H1 (cell line): ENCODE measurements at regions not wholly inside any gene's neighbourhood (a gene's known extent, or its start where the extent isn't known, plus 50 kb on each side); places are given as distances from the start of the nearest gene placed in this dataset.

ENCODE experiments used
- NRF1 ChIP-seq: IDR thresholded peaks from 2 replicates; pipeline ENCODE4 v1.6.1; 2011; ENCODE audit warnings: mild to moderate bottlenecking, low read depth, low read length, improper control_type of control experiment
- TF ChIP-seq, protein P1 (sequence below): fragments of 300-600 bp; sonication (generic); IDR thresholded peaks from 2 replicates; pipeline ENCODE4 v1.7.1; 2012; ENCODE audit warnings: low read length, moderate library complexity, mild to moderate bottlenecking, inconsistent platforms; ENCODE audit not compliant: insufficient replicate concordance

DNA sequence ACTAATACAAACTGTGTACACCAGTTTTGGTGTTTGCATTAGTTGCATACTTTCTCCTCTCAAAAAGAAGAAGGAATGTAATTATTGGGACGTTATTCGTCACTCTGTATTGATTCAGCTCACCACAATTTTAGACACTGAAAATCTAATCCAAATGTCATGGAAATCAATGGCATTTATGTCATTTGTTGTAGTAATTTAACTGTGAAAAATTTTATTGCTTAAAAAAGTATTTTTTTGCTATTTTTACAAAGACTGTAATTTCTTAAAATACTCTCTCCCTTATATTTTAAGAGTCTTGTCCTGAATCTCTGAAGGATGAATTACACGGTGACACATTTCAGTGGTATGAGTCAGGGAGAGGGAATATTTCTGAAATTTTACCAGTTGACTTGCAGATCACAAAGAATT is 2117.6 kb downstream of the PCDH9 start (continued):
- TF ChIP-seq, protein P1, sequence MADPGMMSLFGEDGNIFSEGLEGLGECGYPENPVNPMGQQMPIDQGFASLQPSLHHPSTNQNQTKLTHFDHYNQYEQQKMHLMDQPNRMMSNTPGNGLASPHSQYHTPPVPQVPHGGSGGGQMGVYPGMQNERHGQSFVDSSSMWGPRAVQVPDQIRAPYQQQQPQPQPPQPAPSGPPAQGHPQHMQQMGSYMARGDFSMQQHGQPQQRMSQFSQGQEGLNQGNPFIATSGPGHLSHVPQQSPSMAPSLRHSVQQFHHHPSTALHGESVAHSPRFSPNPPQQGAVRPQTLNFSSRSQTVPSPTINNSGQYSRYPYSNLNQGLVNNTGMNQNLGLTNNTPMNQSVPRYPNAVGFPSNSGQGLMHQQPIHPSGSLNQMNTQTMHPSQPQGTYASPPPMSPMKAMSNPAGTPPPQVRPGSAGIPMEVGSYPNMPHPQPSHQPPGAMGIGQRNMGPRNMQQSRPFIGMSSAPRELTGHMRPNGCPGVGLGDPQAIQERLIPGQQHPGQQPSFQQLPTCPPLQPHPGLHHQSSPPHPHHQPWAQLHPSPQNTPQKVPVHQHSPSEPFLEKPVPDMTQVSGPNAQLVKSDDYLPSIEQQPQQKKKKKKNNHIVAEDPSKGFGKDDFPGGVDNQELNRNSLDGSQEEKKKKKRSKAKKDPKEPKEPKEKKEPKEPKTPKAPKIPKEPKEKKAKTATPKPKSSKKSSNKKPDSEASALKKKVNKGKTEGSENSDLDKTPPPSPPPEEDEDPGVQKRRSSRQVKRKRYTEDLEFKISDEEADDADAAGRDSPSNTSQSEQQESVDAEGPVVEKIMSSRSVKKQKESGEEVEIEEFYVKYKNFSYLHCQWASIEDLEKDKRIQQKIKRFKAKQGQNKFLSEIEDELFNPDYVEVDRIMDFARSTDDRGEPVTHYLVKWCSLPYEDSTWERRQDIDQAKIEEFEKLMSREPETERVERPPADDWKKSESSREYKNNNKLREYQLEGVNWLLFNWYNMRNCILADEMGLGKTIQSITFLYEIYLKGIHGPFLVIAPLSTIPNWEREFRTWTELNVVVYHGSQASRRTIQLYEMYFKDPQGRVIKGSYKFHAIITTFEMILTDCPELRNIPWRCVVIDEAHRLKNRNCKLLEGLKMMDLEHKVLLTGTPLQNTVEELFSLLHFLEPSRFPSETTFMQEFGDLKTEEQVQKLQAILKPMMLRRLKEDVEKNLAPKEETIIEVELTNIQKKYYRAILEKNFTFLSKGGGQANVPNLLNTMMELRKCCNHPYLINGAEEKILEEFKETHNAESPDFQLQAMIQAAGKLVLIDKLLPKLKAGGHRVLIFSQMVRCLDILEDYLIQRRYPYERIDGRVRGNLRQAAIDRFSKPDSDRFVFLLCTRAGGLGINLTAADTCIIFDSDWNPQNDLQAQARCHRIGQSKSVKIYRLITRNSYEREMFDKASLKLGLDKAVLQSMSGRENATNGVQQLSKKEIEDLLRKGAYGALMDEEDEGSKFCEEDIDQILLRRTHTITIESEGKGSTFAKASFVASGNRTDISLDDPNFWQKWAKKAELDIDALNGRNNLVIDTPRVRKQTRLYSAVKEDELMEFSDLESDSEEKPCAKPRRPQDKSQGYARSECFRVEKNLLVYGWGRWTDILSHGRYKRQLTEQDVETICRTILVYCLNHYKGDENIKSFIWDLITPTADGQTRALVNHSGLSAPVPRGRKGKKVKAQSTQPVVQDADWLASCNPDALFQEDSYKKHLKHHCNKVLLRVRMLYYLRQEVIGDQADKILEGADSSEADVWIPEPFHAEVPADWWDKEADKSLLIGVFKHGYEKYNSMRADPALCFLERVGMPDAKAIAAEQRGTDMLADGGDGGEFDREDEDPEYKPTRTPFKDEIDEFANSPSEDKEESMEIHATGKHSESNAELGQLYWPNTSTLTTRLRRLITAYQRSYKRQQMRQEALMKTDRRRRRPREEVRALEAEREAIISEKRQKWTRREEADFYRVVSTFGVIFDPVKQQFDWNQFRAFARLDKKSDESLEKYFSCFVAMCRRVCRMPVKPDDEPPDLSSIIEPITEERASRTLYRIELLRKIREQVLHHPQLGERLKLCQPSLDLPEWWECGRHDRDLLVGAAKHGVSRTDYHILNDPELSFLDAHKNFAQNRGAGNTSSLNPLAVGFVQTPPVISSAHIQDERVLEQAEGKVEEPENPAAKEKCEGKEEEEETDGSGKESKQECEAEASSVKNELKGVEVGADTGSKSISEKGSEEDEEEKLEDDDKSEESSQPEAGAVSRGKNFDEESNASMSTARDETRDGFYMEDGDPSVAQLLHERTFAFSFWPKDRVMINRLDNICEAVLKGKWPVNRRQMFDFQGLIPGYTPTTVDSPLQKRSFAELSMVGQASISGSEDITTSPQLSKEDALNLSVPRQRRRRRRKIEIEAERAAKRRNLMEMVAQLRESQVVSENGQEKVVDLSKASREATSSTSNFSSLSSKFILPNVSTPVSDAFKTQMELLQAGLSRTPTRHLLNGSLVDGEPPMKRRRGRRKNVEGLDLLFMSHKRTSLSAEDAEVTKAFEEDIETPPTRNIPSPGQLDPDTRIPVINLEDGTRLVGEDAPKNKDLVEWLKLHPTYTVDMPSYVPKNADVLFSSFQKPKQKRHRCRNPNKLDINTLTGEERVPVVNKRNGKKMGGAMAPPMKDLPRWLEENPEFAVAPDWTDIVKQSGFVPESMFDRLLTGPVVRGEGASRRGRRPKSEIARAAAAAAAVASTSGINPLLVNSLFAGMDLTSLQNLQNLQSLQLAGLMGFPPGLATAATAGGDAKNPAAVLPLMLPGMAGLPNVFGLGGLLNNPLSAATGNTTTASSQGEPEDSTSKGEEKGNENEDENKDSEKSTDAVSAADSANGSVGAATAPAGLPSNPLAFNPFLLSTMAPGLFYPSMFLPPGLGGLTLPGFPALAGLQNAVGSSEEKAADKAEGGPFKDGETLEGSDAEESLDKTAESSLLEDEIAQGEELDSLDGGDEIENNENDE = no peak
- TF ChIP-seq NRF1 = no peak
